T47D (cell line): ENCODE measurements at regions not wholly inside any gene's neighbourhood (a gene's known extent, or its start where the extent isn't known, plus 50 kb on each side); places are given as distances from the start of the nearest gene placed in this dataset.

Source experiments
- DNase-seq, 2 experiments: peaks; one replicate each; pipeline versions ENCODE4 v3.0.0 to v3.0.0-alpha.2; 2011 to 2012; ENCODE audit warnings: low read depth in 1 of 2, low spot score in 1 of 2
- JUND ChIP-seq: IDR thresholded peaks from 2 replicates; pipeline ENCODE4 v1.6.1; 2012; ENCODE audit warnings: low read depth
- in situ Hi-C: cut with HindIII; loops from 2 replicates; pipeline ENCODE4 v1.10.0; 2016; ENCODE audit warnings: low sequenced_read_pairs, low pct_unique_long_range_greater_than_20kb

DNA sequence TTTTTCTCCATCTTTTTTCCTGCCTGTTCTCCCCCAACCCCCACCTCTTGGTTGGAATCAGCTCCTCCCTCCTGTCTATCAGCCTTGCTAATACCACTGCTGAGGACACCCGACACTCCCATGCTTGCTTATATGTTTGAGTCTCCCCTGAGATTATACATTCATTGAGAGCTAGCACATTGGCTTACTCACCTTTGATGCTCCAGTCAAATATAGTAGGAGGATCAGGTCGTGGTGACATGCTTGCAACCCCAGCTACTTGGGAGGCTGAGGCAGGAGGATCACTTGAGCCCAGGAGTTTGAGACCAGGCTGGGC, 91.5 kb upstream of the CCBE1 start:
- no peak for DNase-seq
- in situ Hi-C loops: no loop called here

DNA sequence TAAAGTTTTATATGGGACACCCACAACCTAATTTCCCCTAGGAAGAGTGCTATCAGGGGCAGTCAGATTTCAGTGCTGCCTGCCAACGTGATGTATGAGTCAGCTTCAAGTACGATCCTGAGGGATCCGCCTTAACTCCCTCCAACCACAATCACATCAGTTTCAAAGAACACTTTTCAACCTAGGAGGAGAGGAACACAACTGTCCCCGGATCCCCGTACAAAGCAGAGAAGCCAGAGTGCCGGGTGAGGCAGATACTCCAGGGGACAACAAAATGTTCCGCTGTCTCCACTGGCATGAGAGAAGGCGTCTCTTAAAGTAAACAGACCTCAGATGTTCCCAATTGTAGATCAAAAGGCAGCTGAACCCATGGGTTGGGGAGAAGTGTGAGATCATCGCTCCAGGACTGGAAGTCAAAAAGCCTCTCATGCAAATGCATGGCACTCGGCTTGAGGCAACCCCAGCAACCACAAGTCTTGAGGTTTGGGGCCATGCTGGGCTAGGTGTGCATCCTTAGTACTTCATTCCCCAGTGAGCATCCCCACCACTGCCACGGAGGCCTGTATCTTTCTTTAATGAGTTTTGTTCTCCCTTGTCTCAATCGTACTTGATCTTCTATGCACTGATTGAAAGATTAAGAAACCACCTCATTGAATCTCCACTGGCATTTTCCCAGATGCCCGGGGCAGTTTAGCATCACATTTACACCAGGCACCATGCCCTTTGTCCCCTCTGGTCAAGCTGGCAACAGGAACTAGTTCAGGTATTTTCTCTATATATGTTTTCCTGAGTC, 91.0 kb upstream of the CCBE1 start:
- in situ Hi-C loops: no loop called here
- no peak for TF ChIP-seq JUND
- DNase-seq: no peak

More for the DNA sequence above, 91.5 kb upstream of the CCBE1 start:
- TF ChIP-seq JUND: no peak

DNA sequence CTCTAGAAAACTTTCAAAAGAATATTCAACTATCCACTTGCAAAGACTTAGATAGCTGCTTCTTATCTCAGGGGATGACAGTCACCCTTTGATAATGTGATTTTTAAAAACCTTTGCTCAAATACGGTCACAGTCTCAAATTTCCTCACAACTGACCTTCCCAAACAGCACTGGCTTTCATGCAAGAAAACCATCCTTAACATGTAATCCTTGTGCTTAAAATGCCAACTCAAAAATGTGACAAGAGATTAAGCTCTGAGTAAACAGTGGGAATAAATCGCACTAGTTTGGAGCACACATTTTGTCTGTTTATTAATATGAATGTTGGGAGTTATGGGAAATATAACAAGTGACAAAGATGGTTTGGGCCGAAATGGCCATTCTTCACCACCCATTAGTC, 87.5 kb upstream of the CCBE1 start:
- DNase-seq: no peak
- in situ Hi-C loops: no loop called here
- TF ChIP-seq JUND: no peak

DNA sequence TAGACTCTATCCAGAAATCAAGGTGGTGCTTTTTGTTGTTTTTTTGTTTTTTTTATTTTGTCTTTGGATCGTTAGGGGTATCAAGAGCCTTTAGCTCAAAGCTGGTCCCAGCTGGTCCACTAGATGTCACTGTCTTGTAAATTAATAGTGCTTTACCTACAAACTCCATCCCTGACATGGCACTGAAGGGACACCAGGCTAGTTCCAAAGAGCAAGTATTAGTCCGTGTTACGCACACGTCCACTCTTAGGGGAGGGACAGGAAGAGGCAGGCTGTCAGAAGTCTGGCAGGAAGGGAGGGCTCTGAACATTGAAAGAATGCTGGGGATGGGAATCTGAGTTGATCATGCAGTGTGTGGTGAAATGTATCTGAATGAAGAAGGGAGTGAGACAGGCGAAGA, 85.9 kb upstream of the CCBE1 start:
- no peak for TF ChIP-seq JUND
- in situ Hi-C loops: no loop called here
- peak; percentile 26 to 65 for DNase-seq

DNA sequence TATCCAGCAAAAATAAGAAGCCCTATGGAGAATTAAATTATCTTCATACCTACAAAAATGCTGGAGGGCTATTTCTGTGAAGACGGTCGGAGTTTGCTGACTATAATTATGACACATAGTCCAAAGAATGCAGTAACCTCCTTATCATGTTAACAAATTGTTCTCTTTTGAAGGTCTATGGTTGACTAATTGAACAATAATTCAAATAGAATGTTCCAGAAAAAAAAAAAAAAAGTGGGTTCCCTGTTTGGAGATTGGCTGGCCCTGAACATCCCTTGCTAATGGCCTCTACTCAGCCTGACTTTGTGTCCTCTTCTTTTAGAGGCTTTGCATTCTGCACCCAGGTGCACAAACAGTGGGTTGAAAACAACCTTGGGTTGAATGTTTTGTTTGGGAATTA, 82.8 kb upstream of the CCBE1 start:
- in situ Hi-C loops: no loop called here
- no peak for DNase-seq
- no peak for TF ChIP-seq JUND

DNA sequence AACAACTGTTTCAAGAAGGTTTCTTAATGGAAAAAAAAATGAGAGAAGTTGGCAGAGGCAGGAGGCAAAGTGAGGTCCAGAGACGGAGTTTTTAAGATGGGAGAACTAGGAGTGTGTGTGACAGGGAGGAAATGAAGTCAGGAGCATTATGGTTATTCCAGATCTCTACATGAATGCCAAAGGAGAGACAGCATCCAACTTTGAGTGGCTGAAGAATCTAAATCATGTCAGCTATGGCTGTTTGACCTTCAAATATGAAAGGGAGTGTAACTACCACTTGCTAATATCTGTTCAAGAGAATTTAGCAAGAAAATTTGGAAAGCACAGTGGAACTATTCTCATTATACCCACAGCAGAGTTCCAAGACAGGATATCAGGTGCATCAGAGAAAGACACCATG, 81.2 kb upstream of the CCBE1 start:
- no peak for TF ChIP-seq JUND

DNA sequence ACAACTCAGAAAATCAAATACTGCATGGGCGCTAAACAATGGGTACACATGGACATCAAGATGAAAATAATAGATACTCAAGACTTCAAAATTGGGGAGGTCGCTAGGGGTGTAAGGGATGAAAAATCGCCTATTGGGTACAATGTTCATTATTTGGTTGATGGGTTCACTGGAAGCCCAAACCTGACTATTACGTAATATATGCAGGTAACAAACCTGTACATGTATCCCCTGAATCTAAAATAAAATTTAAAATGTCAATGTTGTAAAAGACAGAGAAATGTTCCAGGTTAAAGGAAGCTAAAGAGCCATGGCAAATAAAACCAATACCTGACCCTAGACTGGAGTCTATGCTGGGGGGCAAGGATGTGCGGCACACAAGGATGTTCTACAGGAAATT, 80.4 kb upstream of the CCBE1 start:
- in situ Hi-C loops: no loop called here
- no peak for DNase-seq
- no peak for TF ChIP-seq JUND

More for the DNA sequence above, 81.2 kb upstream of the CCBE1 start:
- in situ Hi-C loops: no loop called here
- no peak for DNase-seq

DNA sequence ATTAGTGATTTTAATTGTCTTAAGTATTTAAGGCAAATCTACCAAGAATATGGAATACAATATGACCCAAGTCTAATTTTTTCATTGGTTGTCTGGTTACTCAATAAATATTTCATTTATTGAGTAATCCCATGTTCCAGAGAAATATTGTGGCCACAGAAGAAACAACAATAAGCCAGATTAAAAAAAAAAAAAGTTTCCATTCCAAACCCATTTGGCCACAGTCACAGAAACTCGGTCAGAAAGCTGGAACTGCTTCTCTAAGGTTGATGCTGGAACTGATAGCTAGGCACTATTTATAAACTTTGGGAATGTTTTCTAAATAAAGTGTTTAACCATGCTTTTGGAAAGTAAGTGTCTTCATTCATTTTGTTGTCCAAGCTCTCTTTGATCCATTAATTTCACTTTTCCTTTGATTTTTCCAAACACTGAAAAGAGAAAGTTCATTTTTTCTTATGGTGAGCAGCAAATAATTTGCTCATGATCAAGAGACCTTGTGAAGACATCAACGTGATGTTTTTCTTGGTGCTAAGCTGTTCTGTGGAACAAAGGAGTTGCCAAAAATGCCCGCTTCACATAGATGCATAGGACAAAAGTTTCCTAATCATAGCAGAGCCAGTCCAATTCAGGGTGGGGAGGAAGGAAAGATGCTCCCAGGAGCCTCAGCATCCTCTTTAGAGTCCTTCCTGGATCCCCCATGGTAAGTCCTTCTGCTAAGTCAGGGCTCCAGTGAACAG, 72.1 kb upstream of the CCBE1 start:
- TF ChIP-seq JUND: no peak
- in situ Hi-C loops: no loop called here
- DNase-seq: no peak

DNA sequence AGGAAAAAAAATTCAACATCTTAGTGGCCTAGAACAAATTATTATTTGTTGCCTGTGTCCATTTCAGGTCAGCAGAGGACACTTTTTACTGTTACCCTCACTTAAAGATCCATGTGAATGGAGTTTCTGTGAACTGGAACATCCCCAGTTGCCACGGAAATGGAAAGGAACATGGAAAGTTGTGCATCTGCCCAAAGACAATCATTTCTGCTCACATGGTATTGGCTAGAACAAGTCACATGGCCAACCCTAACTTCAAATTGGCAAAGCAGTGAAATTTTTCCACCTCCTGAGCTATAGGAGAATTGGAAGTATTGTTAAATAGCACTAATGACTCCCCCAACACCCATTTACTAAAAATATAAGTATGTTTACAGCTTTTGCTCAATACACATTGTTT, 71.2 kb upstream of the CCBE1 start:
- no peak for TF ChIP-seq JUND
- no peak for DNase-seq
- in situ Hi-C loops: no loop called here

DNA sequence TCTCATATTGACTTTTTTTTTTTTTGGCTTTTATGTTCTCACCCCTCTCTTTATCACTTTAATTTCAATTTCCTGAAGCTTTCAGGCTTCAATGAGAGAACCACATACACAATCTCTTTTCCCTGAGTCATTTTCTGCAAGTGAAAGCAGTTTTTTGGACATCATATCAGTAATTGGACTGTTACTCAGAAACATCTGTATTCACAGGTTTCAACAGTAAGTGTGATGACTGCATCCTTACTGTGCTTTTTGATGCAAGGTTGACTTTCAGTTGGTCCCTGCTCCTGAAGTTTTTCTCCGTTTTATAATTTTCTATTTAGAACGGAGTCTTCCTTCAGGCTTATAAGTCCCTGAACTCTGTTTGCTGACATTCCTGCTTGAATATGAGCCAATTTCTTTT, 70.5 kb upstream of the CCBE1 start:
- DNase-seq: no peak
- no peak for TF ChIP-seq JUND
- in situ Hi-C loops: no loop called here

DNA sequence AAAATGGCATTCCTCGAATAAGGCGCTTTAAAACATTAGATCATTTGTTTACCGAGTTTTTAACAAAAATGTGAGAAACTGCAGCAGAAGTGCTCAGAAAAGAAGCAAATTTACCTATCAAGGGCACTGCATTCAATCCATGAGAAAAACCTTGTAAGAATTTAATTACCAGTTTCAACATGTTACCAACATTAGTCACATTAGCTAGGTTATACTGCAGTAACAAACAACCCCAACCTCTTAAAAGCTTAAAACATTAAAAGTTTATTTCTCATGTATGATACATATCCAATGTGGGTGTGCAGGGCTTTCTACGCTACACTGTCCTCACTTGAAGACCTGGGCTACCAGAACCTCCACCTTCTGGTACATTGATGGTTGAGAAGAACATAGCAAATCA, 68.1 kb upstream of the CCBE1 start:
- no peak for DNase-seq
- TF ChIP-seq JUND: no peak
- in situ Hi-C loops: no loop called here

DNA sequence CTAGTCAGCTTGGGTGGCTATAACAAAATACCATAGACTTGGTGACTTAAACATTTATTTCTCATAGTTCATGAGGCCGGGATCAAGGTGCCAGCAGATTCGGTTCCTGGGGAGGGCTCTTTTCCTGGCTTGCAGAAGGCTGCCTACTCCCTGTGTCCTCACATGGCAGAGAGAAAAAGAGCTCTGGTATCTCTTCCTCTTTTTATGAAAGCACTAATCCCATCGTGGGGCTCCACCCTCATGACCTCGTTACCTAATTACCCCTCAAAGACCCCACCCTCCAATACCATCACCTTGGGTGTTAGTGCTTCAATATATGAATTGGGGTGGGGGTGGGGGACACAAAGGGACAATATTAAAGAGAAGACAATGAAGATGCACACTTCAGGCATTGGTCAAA, 67.1 kb upstream of the CCBE1 start:
- in situ Hi-C loops: no loop called here
- no peak for DNase-seq
- no peak for TF ChIP-seq JUND

DNA sequence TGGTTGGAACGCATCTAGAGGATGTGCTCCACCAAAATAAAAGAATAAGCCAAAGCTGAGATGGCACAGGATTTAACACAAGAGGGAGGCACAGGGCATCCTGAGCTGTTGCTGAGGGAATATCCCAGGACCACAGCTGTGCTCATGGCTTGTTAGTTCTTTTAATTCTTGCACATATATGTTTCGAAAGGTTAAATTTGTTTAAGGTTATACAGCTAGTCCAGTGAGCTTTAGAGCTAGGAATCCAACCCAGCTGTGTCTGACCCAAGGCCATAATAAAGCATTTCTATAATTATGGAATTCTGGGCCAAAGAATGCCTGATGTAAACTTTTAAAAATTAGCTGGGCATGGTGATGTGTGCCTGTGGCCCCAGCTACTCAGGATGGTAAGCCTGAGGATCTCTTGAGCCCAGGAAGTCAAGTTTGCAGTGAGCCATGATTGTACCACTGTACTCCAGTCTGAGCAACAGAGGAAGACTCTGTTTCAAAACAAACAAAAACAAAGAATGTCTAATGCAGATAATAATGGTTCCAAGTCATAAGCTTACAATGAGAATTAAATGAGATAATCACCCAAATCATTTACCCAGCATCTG, 66.4 kb upstream of the CCBE1 start:
- in situ Hi-C loops: no loop called here
- DNase-seq: no peak
- no peak for TF ChIP-seq JUND
